ENCODE measurements at regions not wholly inside any gene's neighbourhood (a gene's known extent, or its start where the extent isn't known, plus 50 kb on each side); places are given as distances from the start of the nearest gene placed in this dataset.

GRCh38 chr3:78390221-78390620 is 1350.3 kb downstream of the ROBO2 start:
- no TSS peak for BruUV-seq (replicated peaks)

More at GRCh38 chr3:78390221-78390620, 1350.3 kb downstream of the ROBO2 start:
- FAIRE-seq (no peak), DNase-seq (ENCODE audit: low spot score) (no peak), ATAC-seq (no peak)
- ChIA-PET POLR2A (no interaction called here), CTCF (ENCODE audit: low intra/inter-chr PET ratio, low total read pairs) (no interaction called here)
- no CpG with 5 or more reads among the region's 1 CpG for WGBS (ENCODE audit: low lambda C conversion rate)
- H2AFZ ChIP-seq (ENCODE audit: low read length): no peak overlapping the region
- TF ChIP-seq HNRNPUL1 (IDR thresholded peaks at IDR 0.05; ENCODE audit: low read depth, low read length) (no peak), TAF15 (IDR thresholded peaks at IDR 0.05; ENCODE audit: low read depth, low read length, poor library complexity, severe bottlenecking) (no peak), BATF2 (CRISPR knock-in tag; IDR thresholded peaks at IDR 0.05) (no peak), XRCC5 (optimal IDR thresholded peaks at IDR 0.05; ENCODE audit: low read length) (no peak), HOXA5 (CRISPR knock-in tag; IDR thresholded peaks at IDR 0.05) (no peak), ZNF10 (CRISPR knock-in tag; IDR thresholded peaks at IDR 0.05; ENCODE audit: borderline replicate concordance, low read depth) (no peak), MIER2 (CRISPR knock-in tag; IDR thresholded peaks at IDR 0.05) (no peak), ADNP (CRISPR knock-in tag; IDR thresholded peaks at IDR 0.05) (no peak), ZBTB46 (CRISPR knock-in tag; IDR thresholded peaks at IDR 0.05; ENCODE audit: borderline replicate concordance) (no peak), ZXDC (CRISPR knock-in tag; IDR thresholded peaks at IDR 0.05) (no peak), ARNT (IDR thresholded peaks at IDR 0.05) (no peak), TP53 (CRISPR knock-in tag; conservative IDR thresholded peaks at IDR 0.05) (no peak), NFIC (IDR thresholded peaks at IDR 0.05; ENCODE audit: low read length) (no peak), FOXC1 (CRISPR knock-in tag; IDR thresholded peaks at IDR 0.05; ENCODE audit: borderline replicate concordance) (no peak), MLLT10 (CRISPR knock-in tag; IDR thresholded peaks at IDR 0.05) (no peak), ZBTB8A (CRISPR knock-in tag; IDR thresholded peaks at IDR 0.05; ENCODE audit: borderline replicate concordance, low read depth) (no peak), MTF1 (CRISPR knock-in tag; IDR thresholded peaks at IDR 0.05) (no peak)
- H3K9ac ChIP-seq (ENCODE audit: insufficient read depth, low read depth, low read length): no peak overlapping the region
- H3K27ac ChIP-seq (ENCODE audit: extremely low read length, insufficient read depth, low read length): no peak overlapping the region
- no peaks in the 10 kb centered on the region for H4K20me1 ChIP-seq (ENCODE audit: insufficient read depth, low read length)
- intact Hi-C loops (cut with micrococcal nuclease; ENCODE audit: unreplicated experiment): no loop called here
- no peaks in the 10 kb centered on the region for H3K4me1 ChIP-seq (ENCODE audit: insufficient read depth, low read length)
- no peaks in the 10 kb centered on the region for H3K79me2 ChIP-seq (ENCODE audit: insufficient read depth, low read length)
- no peak overlapping the region for H3K4me3 ChIP-seq (replicated peaks in 1 of 3; ENCODE audit: insufficient read depth in 1 of 3, low read depth in 2 of 3, low read length in 3 of 3)
- in situ Hi-C loops (cut with HindIII; ENCODE audit: extremely low pct_ligation_motif_present, low pct_unique_long_range_greater_than_20kb): no loop called here
- no peak overlapping the region for H3K4me2 ChIP-seq (ENCODE audit: low read depth, low read length)
- H3K9me3 ChIP-seq (ENCODE audit: low read length): peaks cover 17% of the 10 kb centered on the region
- no peaks in the 10 kb centered on the region for H3K36me3 ChIP-seq (replicated peaks in 1 of 2; ENCODE audit: control insufficient read depth in 1 of 2, insufficient read depth in 2 of 2, low read length in 2 of 2)
- H3K27me3 ChIP-seq (ENCODE audit: control insufficient read depth in 1 of 2, insufficient read depth in 2 of 2, low read length in 2 of 2): no peaks in the 10 kb centered on the region
